ENCODE measurements at regions not wholly inside any gene's neighbourhood (a gene's known extent, or its start where the extent isn't known, plus 50 kb on each side); places are given as distances from the start of the nearest gene placed in this dataset.

GRCh38 chr15:98391568-98391967, 256.8 kb upstream of the IGF1R start:
- TF ChIP-seq CTCF (conservative IDR thresholded peaks at IDR 0.05; ENCODE audit: low read length) (no peak), EZH2phosphoT487 (IDR thresholded peaks at IDR 0.05; ENCODE audit: borderline replicate concordance) (no peak)

Data from Loucy (cell line).